OCI-LY1 (cell line): ENCODE measurements at regions not wholly inside any gene's neighbourhood (a gene's known extent, or its start where the extent isn't known, plus 50 kb on each side); places are given as distances from the start of the nearest gene placed in this dataset.

Experiments used
- CTCF ChIP-seq: fragments of 200-600 bp; sonication (generic), shearing (Covaris generic); IDR thresholded peaks from 2 replicates; pipeline ENCODE4 v1.5.1; 2017; ENCODE audit warnings: mild to moderate bottlenecking, antibody characterized with exemption, low read length, moderate library complexity, mixed read lengths
- EZH2 ChIP-seq: fragments of 200-600 bp; sonication (generic), shearing (Covaris generic); IDR thresholded peaks from 2 replicates; pipeline ENCODE4 v1.8.0; 2017; ENCODE audit warnings: borderline replicate concordance, mixed run types, mild to moderate bottlenecking, antibody characterized with exemption, low read length, moderate library complexity, mixed read lengths

GRCh38 chr9:18365651-18366050 lies 108.3 kb upstream of the ADAMTSL1 start:
- TF ChIP-seq EZH2 (no peak), CTCF (no peak)
